HK-2 (cell line): ENCODE measurements at regions not wholly inside any gene's neighbourhood (a gene's known extent, or its start where the extent isn't known, plus 50 kb on each side); places are given as distances from the start of the nearest gene placed in this dataset.
"Not testable (repeated sequence)": the region's sequence is repeated elsewhere in the genome, so short reads cannot be mapped to it uniquely, and the experiment has no call there.

Experiments
- DNase-seq: peaks from one replicate; pipeline ENCODE4 v3.0.0-alpha.2; 2018; ENCODE audit not compliant: unreplicated experiment

- DNase-seq, result no peak
Measured at GRCh38 chr3:34869696-34870095, 769.6 kb upstream of the ARPP21 start.

- no peak for DNase-seq
Measured at GRCh38 chr3:34872406-34872805, 766.9 kb upstream of the ARPP21 start.

DNA sequence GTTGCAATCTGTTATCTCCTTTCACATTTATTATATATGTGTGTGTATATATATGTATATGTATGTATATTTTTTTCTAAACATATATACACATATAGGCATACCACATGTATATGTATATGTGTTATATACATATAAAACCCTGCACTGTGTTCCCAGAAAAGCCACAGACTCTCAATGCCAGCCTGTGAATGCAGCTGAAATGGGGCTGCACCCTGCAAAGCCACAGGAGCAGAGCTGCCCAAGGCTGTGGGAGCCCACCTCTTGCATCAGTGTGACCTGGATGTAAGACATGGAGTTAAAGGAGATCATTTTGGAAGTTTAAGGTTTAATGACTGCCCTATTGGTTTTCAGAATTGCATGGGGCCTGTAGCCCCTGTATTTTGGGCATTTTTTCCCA is 762.3 kb upstream of the ARPP21 start:
- DNase-seq, result no peak

DNA sequence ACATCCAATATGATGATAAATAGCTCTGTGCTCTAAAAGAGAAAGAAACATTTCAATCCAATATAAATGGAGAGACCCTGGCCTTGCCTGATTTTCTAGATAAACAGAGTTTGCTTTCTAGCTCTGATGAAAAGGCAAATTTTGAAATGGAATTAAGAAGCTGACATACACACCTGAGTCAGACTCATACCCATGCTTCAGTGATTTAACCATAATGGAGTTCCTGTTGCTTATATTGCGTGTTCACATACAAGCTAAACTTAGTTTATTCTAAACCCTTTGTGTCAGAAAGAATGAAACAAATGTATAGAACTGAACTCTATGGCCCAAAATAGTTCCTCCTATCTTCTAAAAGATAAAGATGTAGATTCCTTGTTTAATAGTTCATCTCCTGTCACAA is 760.8 kb upstream of the ARPP21 start:
- no peak for DNase-seq

DNA sequence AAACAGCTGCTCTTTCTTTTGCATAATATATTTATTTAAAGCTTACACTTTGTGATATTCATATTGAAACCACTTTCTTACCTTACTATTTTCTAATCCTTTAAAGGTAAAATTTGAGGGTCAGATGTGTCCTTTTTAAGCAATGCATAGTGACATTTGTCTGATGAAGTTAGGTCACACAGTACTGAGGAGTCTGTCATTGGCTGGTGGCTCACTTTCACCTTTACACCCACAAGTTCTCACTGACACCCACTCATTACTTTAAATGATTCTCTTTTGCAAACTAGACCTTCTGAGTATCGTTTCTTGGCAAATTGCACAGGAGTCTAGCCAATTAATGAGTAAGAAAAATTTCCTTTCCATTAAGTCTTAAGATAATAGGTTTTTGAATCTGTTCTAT is 758.3 kb upstream of the ARPP21 start:
- DNase-seq, result no peak

GRCh38 chr3:34882764-34883163 is 756.6 kb upstream of the ARPP21 start:
- DNase-seq, result no peak

GRCh38 chr3:34884007-34884406 is 755.3 kb upstream of the ARPP21 start:
- DNase-seq, result no peak

DNA sequence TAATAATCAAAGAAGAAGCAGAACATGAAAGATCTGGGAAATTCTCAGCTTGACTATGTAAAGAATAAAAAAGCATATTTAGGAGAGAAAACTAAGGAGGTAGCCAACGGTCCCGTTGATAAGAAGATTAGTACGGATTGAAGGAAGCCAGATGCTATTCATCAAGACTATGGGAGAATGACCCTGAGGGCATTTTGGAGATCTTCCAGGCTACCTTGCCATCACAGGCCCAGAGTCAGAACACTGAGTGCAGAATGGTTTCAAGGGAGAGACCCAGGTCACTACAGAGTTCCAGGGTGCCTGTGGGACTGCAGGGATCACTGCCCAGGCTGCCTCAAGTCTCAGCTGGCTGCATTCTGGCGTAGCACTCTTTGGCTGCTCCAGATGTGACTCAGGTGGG is 752.9 kb upstream of the ARPP21 start:
- no peak for DNase-seq

- DNase-seq, result no peak
Measured at GRCh38 chr3:34889641-34890040, 749.7 kb upstream of the ARPP21 start.

GRCh38 chr3:34890247-34890646 is 749.1 kb upstream of the ARPP21 start:
- DNase-seq, result no peak

DNA sequence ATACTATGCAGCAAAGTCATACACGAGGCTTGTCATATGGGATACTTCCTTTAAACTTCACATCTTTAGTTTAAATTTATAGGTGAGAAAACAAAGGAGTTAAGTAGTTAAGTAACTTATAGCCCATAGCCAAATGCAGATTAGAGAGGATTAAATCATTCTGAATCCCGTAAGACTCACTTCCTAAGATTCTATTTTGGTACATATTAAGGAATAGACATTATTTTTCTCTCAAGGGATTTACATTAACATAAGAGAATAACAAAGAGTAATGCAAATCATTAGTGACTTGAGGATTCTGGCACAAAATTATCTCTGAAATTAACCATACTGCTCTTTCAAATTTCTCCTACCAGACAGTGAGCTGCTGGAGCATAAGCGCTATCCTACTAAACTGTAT is 747.4 kb upstream of the ARPP21 start:
- DNase-seq, result no peak

- DNase-seq, result no peak
Measured at GRCh38 chr3:34895841-34896240, 743.5 kb upstream of the ARPP21 start.

DNA sequence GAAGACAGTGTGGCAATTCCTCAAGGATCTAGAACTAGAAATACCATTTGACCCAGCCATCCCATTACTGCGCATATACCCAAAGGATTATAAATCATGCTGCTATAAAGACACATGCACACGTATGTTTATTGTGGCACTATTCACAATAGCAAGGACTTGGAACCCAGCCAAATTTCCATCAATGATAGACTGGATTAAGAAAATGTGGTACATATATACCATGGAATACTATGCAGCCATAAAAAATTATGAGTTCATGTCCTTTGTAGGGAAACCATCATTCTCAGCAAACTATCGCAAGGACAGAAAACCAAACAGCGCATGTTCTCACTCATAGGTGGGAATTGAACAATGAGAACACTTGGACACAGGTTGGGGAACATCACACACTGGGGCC is 729.6 kb upstream of the ARPP21 start:
- DNase-seq, result not testable (repeated sequence)

DNA sequence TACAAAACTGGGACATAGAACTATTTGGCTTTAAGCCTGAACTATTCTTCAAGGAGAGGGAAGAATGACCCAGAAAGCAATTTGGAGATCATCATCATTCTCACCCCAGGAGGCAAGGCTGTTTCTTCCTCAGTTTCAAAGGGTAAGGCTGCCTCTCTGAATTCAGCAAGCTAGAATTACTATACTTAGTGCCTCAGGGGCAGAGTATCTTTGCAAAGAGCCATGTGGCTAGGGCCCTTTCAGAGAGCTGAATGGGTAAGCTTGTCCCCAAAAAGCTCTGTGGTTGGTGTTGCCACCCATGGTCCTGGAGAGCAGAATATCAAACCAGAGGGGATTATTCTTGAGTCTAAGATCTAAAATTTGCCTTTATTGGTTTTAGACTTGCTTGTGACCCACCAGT is 720.3 kb upstream of the ARPP21 start:
- DNase-seq, result no peak

- DNase-seq, result no peak
Measured at GRCh38 chr3:34920806-34921205, 718.5 kb upstream of the ARPP21 start.

- DNase-seq, result no peak
Measured at GRCh38 chr3:34924961-34925360, 714.4 kb upstream of the ARPP21 start.

DNA sequence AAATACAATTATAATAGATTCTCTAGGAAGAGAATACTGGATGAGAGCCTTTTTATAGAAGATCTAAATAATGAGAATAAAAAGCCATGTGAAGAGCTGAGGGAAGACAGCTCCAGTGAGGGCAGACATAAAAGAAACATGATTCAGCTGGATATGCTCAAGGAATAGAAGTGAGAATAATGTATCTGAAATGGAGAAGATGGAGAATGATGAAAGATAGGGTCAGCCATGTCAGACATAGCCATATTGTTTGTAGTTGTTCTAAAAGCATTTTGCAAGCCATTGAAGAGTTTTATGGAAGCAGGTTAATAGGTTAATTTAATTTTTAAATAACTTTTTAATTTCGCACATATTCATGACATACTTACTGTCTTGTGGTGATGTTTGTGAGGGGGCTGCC is 713.5 kb upstream of the ARPP21 start:
- DNase-seq, result no peak

DNA sequence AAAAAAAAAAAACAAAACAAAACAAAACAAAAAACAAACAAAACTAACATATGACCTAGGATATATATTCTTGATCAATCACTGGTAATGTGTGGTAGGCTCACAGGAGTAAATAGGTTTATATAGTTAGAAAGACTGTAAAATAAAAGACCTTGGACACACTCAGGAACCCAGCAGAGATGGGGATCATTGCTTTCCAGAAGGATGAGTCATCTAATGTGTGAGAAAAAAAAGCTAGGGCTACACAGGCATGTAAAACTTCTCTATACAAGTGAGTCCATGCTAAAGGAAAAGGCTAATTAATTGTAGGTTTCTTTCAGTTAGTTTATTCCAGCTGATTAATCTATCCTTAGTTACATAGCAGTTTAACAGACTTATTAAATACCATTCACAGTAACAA is 710.3 kb upstream of the ARPP21 start:
- DNase-seq, result no peak

DNA sequence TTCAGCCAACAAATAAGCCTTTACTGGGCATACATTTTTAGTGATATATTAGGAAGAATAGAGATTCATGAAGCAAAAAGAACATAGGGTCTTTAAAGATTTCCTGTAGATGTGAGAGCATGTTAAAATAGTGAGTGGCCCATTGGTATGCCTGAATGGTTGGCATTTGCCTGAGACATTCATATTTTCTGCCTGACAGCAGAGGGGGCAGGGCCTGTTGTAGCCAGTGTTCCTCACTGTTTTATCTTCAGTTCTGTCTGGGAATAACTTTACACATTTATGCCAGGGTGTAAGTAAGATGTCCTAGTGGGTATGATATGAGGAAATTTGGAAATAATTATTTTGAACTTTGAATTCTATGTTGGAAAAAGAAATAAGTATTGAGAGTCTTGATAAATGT is 704.7 kb upstream of the ARPP21 start:
- no peak for DNase-seq

GRCh38 chr3:34938784-34939183 is 700.5 kb upstream of the ARPP21 start:
- DNase-seq, result no peak

DNA sequence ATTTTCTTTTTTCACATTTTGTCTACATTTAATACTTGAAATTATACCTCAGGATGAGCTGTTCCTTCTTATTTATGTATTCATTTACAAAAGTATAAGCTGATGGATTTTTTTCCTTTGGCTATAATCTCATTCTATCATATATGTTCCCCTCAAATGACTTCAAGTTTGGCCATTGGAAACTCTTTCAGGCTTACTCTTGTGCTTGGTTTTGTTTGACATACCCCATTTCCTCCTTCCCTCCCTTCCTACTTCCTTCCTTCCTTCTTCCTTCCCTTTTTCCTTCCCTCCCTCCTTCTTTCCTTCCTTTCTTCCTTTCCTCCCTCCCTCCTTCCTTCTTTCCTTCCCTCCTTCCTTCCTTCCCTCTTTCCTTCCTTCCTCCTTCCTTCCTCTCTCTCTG is 697.1 kb upstream of the ARPP21 start:
- no peak for DNase-seq

DNA sequence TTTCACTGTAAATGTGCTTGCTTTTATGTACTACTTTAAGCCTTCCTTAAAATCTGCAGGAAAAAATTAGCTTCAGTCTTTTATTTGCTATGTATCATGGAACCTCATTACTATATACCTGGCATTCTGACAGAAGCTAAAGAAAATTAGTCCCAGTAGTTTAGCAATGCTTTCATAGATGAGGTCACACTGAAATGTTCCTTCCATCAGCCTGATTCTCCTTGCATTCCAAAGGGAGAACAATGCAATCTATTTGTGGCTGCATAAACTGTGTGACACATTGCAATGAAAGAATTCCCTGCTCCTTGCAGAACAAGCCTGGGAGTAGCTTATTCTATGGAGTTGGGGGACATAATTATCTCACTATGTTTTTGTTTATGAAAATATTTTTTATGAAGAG is 691.5 kb upstream of the ARPP21 start:
- DNase-seq, result no peak

GRCh38 chr3:34948517-34948916 is 690.8 kb upstream of the ARPP21 start:
- DNase-seq, result no peak

GRCh38 chr3:34955680-34956079 is 683.6 kb upstream of the ARPP21 start:
- no peak for DNase-seq

DNA sequence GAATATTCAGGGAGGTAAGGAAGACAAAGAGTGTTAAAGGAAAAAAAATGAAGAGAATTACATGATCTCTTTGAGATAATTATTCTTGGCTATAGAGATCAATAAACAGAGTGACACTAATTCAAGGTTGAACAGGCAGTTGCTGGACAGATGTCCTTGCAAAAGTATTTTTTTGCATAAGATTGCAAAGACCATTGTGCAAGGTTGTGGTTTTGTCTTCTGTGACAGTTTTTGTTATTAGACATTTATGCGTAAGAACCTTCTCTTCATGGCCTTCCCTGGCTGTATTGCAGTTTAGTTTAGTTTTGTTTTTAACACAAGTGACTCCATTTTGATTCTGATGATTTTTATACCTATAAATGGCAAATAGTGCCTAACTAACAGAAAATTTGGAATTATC is 682.8 kb upstream of the ARPP21 start:
- DNase-seq, result no peak
